Thyroid gland (tissue), 4 donors: ENCODE measurements at regions not wholly inside any gene's neighbourhood (a gene's known extent, or its start where the extent isn't known, plus 50 kb on each side); places are given as distances from the start of the nearest gene placed in this dataset.

Experiments used
- CTCF ChIP-seq, 6 experiments: fragments of 200-600 bp in 3 of 6; fragments of 450-650 bp in 3 of 6; sonication (generic) in 3 of 6; IDR thresholded peaks; one replicate each; pipeline ENCODE4 v1.5.1; 2016 to 2019; ENCODE audit warnings: antibody characterized with exemption in 6 of 6, mild to moderate bottlenecking in 2 of 6, inconsistent platforms in 1 of 6, moderate library complexity in 1 of 6
- POLR2A ChIP-seq, 2 donors: fragments of 450-650 bp; IDR thresholded peaks; one replicate each; pipeline ENCODE4 v1.6.1; 2017; ENCODE audit warnings: antibody characterized with exemption in 2 of 2, mild to moderate bottlenecking in 2 of 2, moderate library complexity in 1 of 2

GRCh38 chr5:99355881-99356280 lies 427.1 kb upstream of the CHD1 start:
- TF ChIP-seq CTCF (IDR thresholded peaks at IDR 0.05) = no peak
- no peak for TF ChIP-seq POLR2A (IDR thresholded peaks at IDR 0.05)
